Right lobe of liver (tissue), 4 donors: ENCODE measurements at regions not wholly inside any gene's neighbourhood (a gene's known extent, or its start where the extent isn't known, plus 50 kb on each side); places are given as distances from the start of the nearest gene placed in this dataset.

Experiments used
- CTCF ChIP-seq, 4 donors: fragments of 200-600 bp in 3 of 4; fragments of 450-650 bp in 1 of 4; IDR thresholded peaks; one replicate each; pipeline versions ENCODE4 v1.5.1 to v1.8.0; 2016 to 2022; ENCODE audit warnings: antibody characterized with exemption in 4 of 4, mild to moderate bottlenecking in 2 of 4
- POLR2A ChIP-seq: fragments of 450-650 bp; IDR thresholded peaks from one replicate; pipeline ENCODE4 v1.6.1; 2017; ENCODE audit warnings: antibody characterized with exemption, mild to moderate bottlenecking
- donor health status: DM: no; HTN: no; CAD: no.
- donor health status: DM: no; HTN: no; CAD: no.
- donor health status: DM: no; HTN: yes; CAD: no.

GRCh38 chr1:209389975-209390374, 193.5 kb upstream of the CAMK1G start:
- TF ChIP-seq CTCF (IDR thresholded peaks at IDR 0.05) (no peak), POLR2A (no peak)
